IMR-90 (cell line): ENCODE measurements at regions not wholly inside any gene's neighbourhood (a gene's known extent, or its start where the extent isn't known, plus 50 kb on each side); places are given as distances from the start of the nearest gene placed in this dataset.

Source experiments
- ATAC-seq: fragments of 200-7000 bp; cut with Tn5 transposase; 2 replicates; pipeline ENCODE4 v1.9.1; 2020; ENCODE audit warnings: low read depth, mild to moderate bottlenecking, moderate library complexity
- BruUV-seq: library from RNA; stranded (reverse); fragments of 400-500 nt; replicated peaks from 2 replicates; lab custom pipeline; 2021; lab: Mats Ljungman, UMichigan
- CTCF ChIA-PET: fragments of 300-600 bp; formaldehyde crosslinking; extraction: SDS; loops from one replicate; lab custom pipeline; 2021; ENCODE audit warnings: antibody characterized with exemption; lab: Yijun Ruan, JAX
- POLR2A ChIA-PET: fragments of 300-600 bp; sonication (Branson Sonifier 250); formaldehyde crosslinking; loops from one replicate; lab custom pipeline; 2022; ENCODE audit warnings: antibody characterized with exemption; ENCODE audit not compliant: unreplicated experiment; lab: Charles Lee
- DNase-seq: peaks from one replicate; pipeline ENCODE4 v3.0.0; 2013
- H2AFZ ChIP-seq: replicated peaks from 2 replicates; pipeline ENCODE3; 2013; ENCODE audit warnings: low read length, mild to moderate bottlenecking; ENCODE audit not compliant: poor library complexity
- H2AK5ac ChIP-seq: 2 replicates; pipeline ENCODE4 v1.6.1; 2013; ENCODE audit warnings: low read depth, low read length, inconsistent platforms
- H2AK9ac ChIP-seq: replicated peaks from 2 replicates; pipeline ENCODE3; 2013; ENCODE audit warnings: mild to moderate bottlenecking, low read depth, low read length, moderate library complexity; ENCODE audit not compliant: poor library complexity
- H2BK120ac ChIP-seq: 2 replicates; pipeline ENCODE4 v1.6.1; 2013; ENCODE audit warnings: low read depth, low read length, inconsistent platforms
- H2BK15ac ChIP-seq: 3 replicates; pipeline ENCODE4 v1.6.1; 2013; ENCODE audit warnings: low read depth, low read length, inconsistent platforms
- H2BK20ac ChIP-seq: 2 replicates; pipeline ENCODE4 v1.6.1; 2013; ENCODE audit warnings: low read depth, mild to moderate bottlenecking, inconsistent platforms, low read length, moderate library complexity
- H2BK5ac ChIP-seq: 2 replicates; pipeline ENCODE4 v1.6.1; 2013; ENCODE audit warnings: mild to moderate bottlenecking, low read depth, low read length, inconsistent platforms; ENCODE audit not compliant: poor library complexity, severe bottlenecking
- H3K14ac ChIP-seq: replicated peaks from 2 replicates; pipeline ENCODE4 v1.6.1; 2013; ENCODE audit warnings: low read depth, low read length, inconsistent platforms
- H3K18ac ChIP-seq: 2 replicates; pipeline ENCODE4 v1.6.1; 2013; ENCODE audit warnings: low read depth, low read length, control low read depth
- H3K23ac ChIP-seq: 2 replicates; pipeline ENCODE4 v1.6.1; 2013; ENCODE audit warnings: low read depth, low read length, inconsistent platforms
- H3K27ac ChIP-seq: 2 replicates; pipeline ENCODE4 v1.5.1; 2013; ENCODE audit warnings: mild to moderate bottlenecking, control low read depth, low read length; ENCODE audit not compliant: insufficient read depth
- H3K27me3 ChIP-seq: 2 replicates; pipeline ENCODE4 v1.6.1; 2013; ENCODE audit warnings: low read length; ENCODE audit not compliant: control insufficient read depth, insufficient read depth
- H3K36me3 ChIP-seq: 2 replicates; pipeline ENCODE4 v1.6.1; 2013; ENCODE audit warnings: low read length, mixed read lengths; ENCODE audit not compliant: control insufficient read depth, insufficient read depth
- H3K4ac ChIP-seq: 2 replicates; pipeline ENCODE4 v1.6.1; 2013; ENCODE audit warnings: low read depth, low read length, inconsistent platforms
- H3K4me1 ChIP-seq: 2 replicates; pipeline ENCODE4 v1.6.1; 2013; ENCODE audit warnings: low read length, mixed read lengths; ENCODE audit not compliant: control insufficient read depth, insufficient read depth
- H3K4me2 ChIP-seq: 2 replicates; pipeline ENCODE4 v1.6.1; 2013; ENCODE audit warnings: low read depth, mild to moderate bottlenecking, control low read depth, low read length, moderate library complexity
- H3K4me3 ChIP-seq: 2 replicates; pipeline ENCODE4 v1.5.1; 2013; ENCODE audit warnings: low read depth, mild to moderate bottlenecking, control low read depth, low read length, moderate library complexity; ENCODE audit not compliant: insufficient read depth
- H3K56ac ChIP-seq: 2 replicates; pipeline ENCODE4 v1.6.1; 2013; ENCODE audit warnings: low read length, inconsistent platforms; ENCODE audit not compliant: insufficient read depth; ENCODE audit errors: extremely low read depth
- H3K79me1 ChIP-seq, 2 experiments: 2 replicates each; pipeline ENCODE4 v1.6.1; 2013; ENCODE audit warnings: low read length in 2 of 2, inconsistent platforms in 1 of 2, low read depth in 1 of 2
- H3K9ac ChIP-seq: 2 replicates; pipeline ENCODE4 v1.6.1; 2013; ENCODE audit warnings: low read depth, low read length, control low read depth
- H3K9me1 ChIP-seq: 2 replicates; pipeline ENCODE4 v1.6.1; 2013; ENCODE audit warnings: low read length, inconsistent platforms; ENCODE audit not compliant: insufficient read depth
- H3K9me3 ChIP-seq: 2 replicates; pipeline ENCODE4 v1.6.1; 2013; ENCODE audit warnings: low read length; ENCODE audit not compliant: control insufficient read depth, insufficient read depth
- H4K20me1 ChIP-seq: 2 replicates; pipeline ENCODE4 v1.6.1; 2013; ENCODE audit warnings: low read length, inconsistent platforms; ENCODE audit not compliant: insufficient read depth
- H4K5ac ChIP-seq: 2 replicates; pipeline ENCODE4 v1.6.1; 2013; ENCODE audit warnings: mild to moderate bottlenecking, low read depth, low read length, control low read depth
- H4K8ac ChIP-seq, 2 experiments: 2 replicates each; pipeline ENCODE4 v1.6.1; 2013; ENCODE audit warnings: low read depth in 2 of 2, low read length in 2 of 2, control low read depth in 1 of 2, inconsistent platforms in 1 of 2
- H4K91ac ChIP-seq: 2 replicates; pipeline ENCODE4 v1.6.1; 2013; ENCODE audit warnings: low read depth, low read length, inconsistent platforms; ENCODE audit not compliant: insufficient read depth
- CEBPB ChIP-seq: IDR thresholded peaks from 2 replicates; pipeline ENCODE4 v1.6.1; 2012; ENCODE audit warnings: low read depth, low read length, improper control_type of control experiment
- CHD1 ChIP-seq: IDR thresholded peaks from 2 replicates; pipeline ENCODE4 v1.6.1; 2012; ENCODE audit warnings: low read depth, low read length, improper control_type of control experiment
- FOS ChIP-seq: fragments of 150-350 bp; IDR thresholded peaks from 2 replicates; pipeline ENCODE4 v1.6.1; 2016; ENCODE audit warnings: low read depth, low read length
- MAFK ChIP-seq: IDR thresholded peaks from 2 replicates; pipeline ENCODE4 v1.6.1; 2012; ENCODE audit warnings: low read depth, low read length, improper control_type of control experiment
- MAZ ChIP-seq: IDR thresholded peaks from 2 replicates; pipeline ENCODE4 v1.6.1; 2012; ENCODE audit warnings: low read depth, mild to moderate bottlenecking, low read length, improper control_type of control experiment, moderate library complexity, borderline replicate concordance
- MXI1 ChIP-seq: IDR thresholded peaks from 2 replicates; pipeline ENCODE4 v1.6.1; 2012; ENCODE audit warnings: low read depth, mild to moderate bottlenecking, low read length, moderate library complexity, borderline replicate concordance
- NFE2L2 ChIP-seq: fragments of 150-350 bp; IDR thresholded peaks from 2 replicates; pipeline ENCODE4 v1.6.1; 2016; ENCODE audit warnings: low read depth, mild to moderate bottlenecking, low read length
- POLR2A ChIP-seq: IDR thresholded peaks from 2 replicates; pipeline ENCODE4 v1.6.1; 2012; ENCODE audit warnings: mild to moderate bottlenecking, low read depth, low read length
- RAD21 ChIP-seq: IDR thresholded peaks from 2 replicates; pipeline ENCODE4 v1.6.1; 2012; ENCODE audit warnings: low read length, improper control_type of control experiment
- RCOR1 ChIP-seq: IDR thresholded peaks from 2 replicates; pipeline ENCODE4 v1.6.1; 2012; ENCODE audit warnings: mild to moderate bottlenecking, low read length, improper control_type of control experiment; ENCODE audit not compliant: insufficient replicate concordance
- SMC3 ChIP-seq: fragments of 150-350 bp; IDR thresholded peaks from 2 replicates; pipeline ENCODE4 v1.6.1; 2016; ENCODE audit warnings: low read depth, mild to moderate bottlenecking, antibody characterized with exemption, low read length, moderate library complexity
- USF2 ChIP-seq: fragments of 150-350 bp; IDR thresholded peaks from 2 replicates; pipeline ENCODE4 v1.6.1; 2017; ENCODE audit warnings: mild to moderate bottlenecking, antibody characterized with exemption, low read length, low read depth
- WGBS, 2 experiments: methylation state at CpG; one replicate each; pipeline versions ENCODE4 v1.1.5 to v1.1.7; 2013; ENCODE audit warnings: missing lambda C conversion rate in 2 of 2; ENCODE audit not compliant: insufficient read length in 1 of 2; ENCODE audit errors: extremely low coverage in 2 of 2; 5-methylcytosine and 5-hydroxymethylcytosine counted together
- dilution Hi-C: fragments of 300-500 bp; cut with HindIII; formaldehyde crosslinking; loops from one replicate; pipeline ENCODE4 v1.14.3; 2018; ENCODE audit warnings: low sequenced_read_pairs; ENCODE audit not compliant: unreplicated experiment
- in situ Hi-C: fragments of 300-500 bp; cut with MboI; formaldehyde crosslinking; loops from 3 replicates; pipeline ENCODE4 v1.14.3; 2019; ENCODE audit warnings: low sequenced_read_pairs, inconsistent platforms, mixed read lengths
- intact Hi-C: fragments of 100-400 bp; cut with micrococcal nuclease; formaldehyde crosslinking; loops from 2 replicates; pipeline ENCODE4 v1.10.0; 2022

GRCh38 chr1:10864776-10865175 lies 68.3 kb upstream of the CASZ1 start:
- H2BK5ac ChIP-seq: no peak overlapping the region
- ATAC-seq (no peak), DNase-seq (no peak)
- H3K9me1 ChIP-seq: no peaks in the 10 kb centered on the region
- peaks cover 75% of the 10 kb centered on the region for H3K27me3 ChIP-seq
- no peak overlapping the region for H3K27ac ChIP-seq
- H2AK9ac ChIP-seq: peak overlapping the region; percentile 49
- no peaks in the 10 kb centered on the region for H3K36me3 ChIP-seq
- H2BK20ac ChIP-seq: no peak overlapping the region
- H3K23ac ChIP-seq: no peak overlapping the region; the same call in 1 of the 2 replicates
- no peak overlapping the region for H2BK120ac ChIP-seq
- no peaks in the 10 kb centered on the region for H3K9me3 ChIP-seq
- no peak overlapping the region for H4K8ac ChIP-seq
- no peak for TF ChIP-seq MXI1
- no peak for TF ChIP-seq NFE2L2
- TF ChIP-seq FOS: no peak
- TF ChIP-seq RAD21: no peak
- no peak for TF ChIP-seq MAFK
- TF ChIP-seq USF2: no peak
- TF ChIP-seq SMC3: no peak
- TF ChIP-seq CEBPB: no peak
- no peak for TF ChIP-seq POLR2A
- TF ChIP-seq MAZ: no peak
- TF ChIP-seq RCOR1: no peak
- TF ChIP-seq CHD1: no peak
- ChIA-PET POLR2A (no interaction called here), CTCF (interaction anchor here (1.0 kb wide), 1 partner anchor 10 kb away, joined by 3 read pairs; no protein-coding TSS in a partner anchor)
- in situ Hi-C loops: loop anchor here (5.0 kb wide), 1 partner anchor 357 kb away; no protein-coding TSS in a partner anchor
- H2AFZ ChIP-seq: no peak overlapping the region
- H4K91ac ChIP-seq: no peak overlapping the region
- no peak overlapping the region for H4K5ac ChIP-seq
- intact Hi-C loops: loop anchor here (10.0 kb wide), 1 partner anchor 170 kb away; no protein-coding TSS in a partner anchor
- dilution Hi-C loops: no loop called here
- H3K14ac ChIP-seq: no peak overlapping the region
- BruUV-seq: no TSS peak
- peaks cover 7% of the 10 kb centered on the region for H3K4me1 ChIP-seq
- no peak overlapping the region for H2BK15ac ChIP-seq
- H2AK5ac ChIP-seq: no peak overlapping the region
- no peaks in the 10 kb centered on the region for H4K20me1 ChIP-seq
- H3K4me2 ChIP-seq: no peak overlapping the region
- no peak overlapping the region for H3K4ac ChIP-seq
- H3K79me1 ChIP-seq: no peaks in the 10 kb centered on the region
- no peak overlapping the region for H3K4me3 ChIP-seq
- H3K18ac ChIP-seq: no peak overlapping the region
- 92% methylated on average over 2 of the region's 9 CpGs; no CpG with 5 or more reads in 1 of the 2 experiments for WGBS, 2 experiments
- no peak overlapping the region for H3K9ac ChIP-seq
- no peak overlapping the region for H3K56ac ChIP-seq
